ENCODE measurements at regions not wholly inside any gene's neighbourhood (a gene's known extent, or its start where the extent isn't known, plus 50 kb on each side); places are given as distances from the start of the nearest gene placed in this dataset.

- FAIRE-seq: no peak
Observed at GRCh38 chr15:91564631-91565030, 288.9 kb upstream of the SLCO3A1 start.

GRCh38 chr15:91566141-91566540 is 287.4 kb upstream of the SLCO3A1 start:
- no peak for TF ChIP-seq CTCF (IDR thresholded peaks at IDR 0.05; ENCODE audit: insufficient read depth, missing control alignments)
- FAIRE-seq: no peak
- DNase-seq (ENCODE audit: insufficient read length, low spot score): no peak

More at GRCh38 chr15:91564631-91565030, 288.9 kb upstream of the SLCO3A1 start:
- no peak for DNase-seq (ENCODE audit: insufficient read length, low spot score)
- TF ChIP-seq CTCF (IDR thresholded peaks at IDR 0.05; ENCODE audit: insufficient read depth, missing control alignments): no peak

- DNase-seq (ENCODE audit: insufficient read length, low spot score): no peak
- TF ChIP-seq CTCF (IDR thresholded peaks at IDR 0.05; ENCODE audit: insufficient read depth, missing control alignments): no peak
- no peak for FAIRE-seq
Observed at GRCh38 chr15:91568036-91568435, 285.5 kb upstream of the SLCO3A1 start.

- FAIRE-seq: no peak
- DNase-seq (ENCODE audit: insufficient read length, low spot score): no peak
- TF ChIP-seq CTCF (IDR thresholded peaks at IDR 0.05; ENCODE audit: insufficient read depth, missing control alignments): no peak
Observed at GRCh38 chr15:91572110-91572509, 281.4 kb upstream of the SLCO3A1 start.

- no peak for DNase-seq (ENCODE audit: insufficient read length, low spot score)
- no peak for FAIRE-seq
- TF ChIP-seq CTCF (IDR thresholded peaks at IDR 0.05; ENCODE audit: insufficient read depth, missing control alignments): no peak
Observed at GRCh38 chr15:91576096-91576495, 277.4 kb upstream of the SLCO3A1 start.

- TF ChIP-seq CTCF (IDR thresholded peaks at IDR 0.05; ENCODE audit: insufficient read depth, missing control alignments): no peak
- DNase-seq (ENCODE audit: insufficient read length, low spot score) (no peak), FAIRE-seq (no peak)
Observed at GRCh38 chr15:91578511-91578910, 275.0 kb upstream of the SLCO3A1 start.

- FAIRE-seq (no peak), DNase-seq (ENCODE audit: insufficient read length, low spot score) (no peak)
- TF ChIP-seq CTCF (IDR thresholded peaks at IDR 0.05; ENCODE audit: insufficient read depth, missing control alignments): no peak
Observed at GRCh38 chr15:91584895-91585294, 268.6 kb upstream of the SLCO3A1 start.

Measured in D721Med (cell line).